HG03565 (cell line): ENCODE measurements at regions not wholly inside any gene's neighbourhood (a gene's known extent, or its start where the extent isn't known, plus 50 kb on each side); places are given as distances from the start of the nearest gene placed in this dataset.
"Not testable (repeated sequence)": the region's sequence is repeated elsewhere in the genome, so short reads cannot be mapped to it uniquely, and the experiment has no call there.

Source experiments
- ATAC-seq: cut with Tn5 transposase; IDR thresholded peaks from one replicate; pipeline ENCODE4 v1.9.1; 2021; ENCODE audit warnings: mild to moderate bottlenecking, moderate library complexity; ENCODE audit not compliant: unreplicated experiment

DNA sequence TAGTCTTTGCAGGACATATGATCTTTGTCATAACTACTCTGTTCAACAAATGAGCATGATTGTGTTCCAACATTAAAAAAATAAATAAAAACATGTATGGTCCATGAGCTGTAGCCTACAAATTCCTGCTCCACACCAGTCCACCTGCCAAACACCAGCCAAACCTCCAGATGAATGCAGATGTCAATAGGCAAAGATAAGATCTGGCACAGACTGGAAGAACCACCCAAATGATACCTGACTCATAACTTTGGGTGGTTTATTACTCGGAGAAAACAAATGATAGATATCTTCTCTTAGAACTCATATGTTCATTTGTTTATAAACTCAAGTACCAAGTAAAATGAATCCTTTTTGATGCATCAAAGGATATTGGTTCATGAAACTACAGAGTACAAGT is 425.1 kb downstream of the GBA3 start:
- ATAC-seq: no peak

- ATAC-seq: no peak
These were observed 421.8 kb downstream of the GBA3 start for GRCh38 chr4:23114538-23114937.

DNA sequence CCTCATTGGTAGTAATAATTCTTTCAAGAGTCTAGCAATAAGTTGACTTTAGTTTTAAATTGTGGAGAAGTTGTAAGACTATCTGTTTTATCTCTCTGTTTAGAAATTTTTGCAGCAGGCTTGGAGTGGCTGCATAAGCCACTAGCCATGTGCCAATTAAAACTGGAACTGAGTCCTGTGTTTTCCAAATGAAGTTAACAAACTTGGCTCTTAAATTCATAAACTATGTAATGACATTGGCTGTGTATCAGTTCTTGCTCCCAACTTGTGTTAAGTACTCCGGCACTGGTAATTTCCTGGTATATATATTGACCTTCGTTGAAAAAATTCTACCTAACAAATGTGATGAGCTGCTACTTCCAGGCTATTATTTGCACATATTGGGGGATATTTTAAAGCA is 420.4 kb downstream of the GBA3 start:
- no peak for ATAC-seq

- no peak for ATAC-seq
These were observed 413.8 kb downstream of the GBA3 start for GRCh38 chr4:23106516-23106915.

DNA sequence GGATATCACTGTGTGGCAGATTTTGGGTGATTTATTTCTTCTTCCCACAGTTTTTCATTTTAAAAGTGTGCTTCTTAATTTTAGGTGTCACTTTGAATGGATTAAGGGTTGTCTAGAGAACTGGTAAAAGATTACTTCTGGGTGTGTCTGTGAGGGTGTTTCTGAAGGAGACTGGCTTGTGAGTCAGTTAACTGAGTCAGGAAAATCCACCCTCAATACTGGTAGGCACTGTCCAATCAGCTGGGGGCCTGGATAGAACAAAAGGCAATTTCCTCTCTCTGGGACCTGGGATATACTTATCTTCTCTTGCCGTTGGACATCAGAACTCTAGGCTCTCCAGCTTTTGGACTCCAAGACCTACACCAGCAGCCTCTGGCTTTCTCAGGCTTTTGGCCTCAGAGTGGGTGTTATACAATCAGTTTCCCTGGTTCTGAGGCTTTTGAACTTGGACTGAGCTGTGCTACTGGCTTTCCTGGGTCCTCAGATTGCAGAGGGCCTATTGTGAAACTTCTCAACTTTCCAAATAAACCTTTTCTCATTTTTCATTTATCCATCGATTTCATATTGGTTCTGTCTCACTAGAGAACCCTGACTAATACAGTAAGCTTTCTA is 413.1 kb downstream of the GBA3 start:
- no peak for ATAC-seq

GRCh38 chr4:23097251-23097650 is 404.5 kb downstream of the GBA3 start:
- ATAC-seq: no peak

DNA sequence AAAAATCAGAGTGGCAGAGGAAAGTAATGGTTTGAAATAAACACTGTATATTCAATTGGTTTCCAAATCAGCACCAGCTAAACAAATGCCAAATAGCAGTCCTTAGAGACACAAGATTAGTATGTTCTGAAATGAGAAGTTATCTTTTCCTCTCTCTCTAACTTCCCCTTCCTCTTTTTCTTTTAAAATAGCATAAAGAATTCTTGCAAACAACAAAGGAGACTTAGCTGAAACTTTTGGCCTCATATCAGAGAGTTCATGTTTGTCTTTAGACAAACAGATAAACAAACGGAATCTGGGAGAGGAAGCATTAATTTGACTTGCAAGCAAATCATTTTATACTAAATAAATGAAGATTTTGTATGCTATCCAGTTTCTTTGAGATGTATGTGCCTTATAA is 399.0 kb downstream of the GBA3 start:
- ATAC-seq: no peak

DNA sequence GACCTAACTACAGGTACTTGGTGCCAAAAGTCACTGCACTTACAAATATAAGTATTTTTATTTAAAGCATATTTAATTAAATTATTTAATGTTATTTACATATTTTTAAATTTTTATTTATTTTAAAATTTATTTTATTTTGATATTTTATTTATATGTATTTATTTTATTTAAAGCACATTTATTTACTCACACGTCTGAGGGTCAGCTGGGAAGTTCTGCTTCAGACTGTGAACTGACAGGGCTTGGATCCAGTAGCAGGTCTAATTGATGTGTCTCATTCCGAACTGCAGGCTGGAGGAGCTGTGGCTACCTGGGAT is 392.5 kb downstream of the GBA3 start:
- ATAC-seq: no peak

DNA sequence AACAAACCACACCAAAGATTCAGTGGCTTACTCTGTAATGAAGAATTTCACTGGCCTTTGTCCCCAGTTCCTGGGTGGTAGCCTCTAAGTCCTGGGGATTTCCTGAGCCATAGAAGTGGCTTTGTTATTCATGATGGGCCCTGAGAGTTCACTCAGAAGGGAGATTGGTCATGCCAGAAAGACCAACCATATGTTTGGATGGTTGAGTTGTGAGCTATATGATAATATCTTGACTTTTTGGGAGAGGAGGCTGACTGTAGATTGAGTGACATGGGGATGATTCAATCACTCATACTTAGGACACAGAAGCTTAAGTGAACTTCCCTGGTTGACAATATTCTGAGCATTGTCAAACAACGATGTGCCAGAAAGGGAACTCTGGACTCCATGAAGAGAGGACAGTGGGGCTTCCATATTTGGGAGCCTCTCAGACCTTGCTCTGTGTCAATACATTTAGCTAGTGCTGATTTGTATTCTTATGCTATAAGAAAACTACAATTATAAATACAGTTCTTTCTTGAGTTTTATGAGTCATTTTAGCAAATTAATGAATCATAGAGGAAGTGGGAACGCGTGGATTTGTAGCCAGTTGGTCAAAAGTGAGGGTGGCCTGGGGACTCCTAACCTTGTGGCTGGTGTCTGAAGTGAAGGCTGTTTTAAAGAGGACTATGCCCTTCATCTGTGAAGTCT is 392.0 kb downstream of the GBA3 start:
- ATAC-seq: no peak

DNA sequence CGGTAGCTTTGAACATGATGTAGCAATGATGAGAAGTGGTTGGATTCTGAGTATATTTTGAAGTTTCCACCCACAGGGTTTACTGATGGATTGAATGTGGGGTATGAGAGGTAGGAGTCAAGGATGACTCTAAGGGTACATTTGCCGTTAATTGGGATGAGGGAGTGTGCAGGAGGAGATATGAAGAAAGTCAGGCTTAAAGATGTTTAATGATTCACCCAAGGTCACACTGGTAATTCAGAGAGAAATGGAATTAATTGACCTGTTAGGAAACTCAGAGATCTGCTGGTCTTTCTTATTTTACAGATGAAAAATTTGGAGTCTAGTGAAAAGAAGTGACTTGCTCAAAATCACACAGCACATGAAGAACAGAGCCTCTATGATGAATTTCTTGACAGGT is 390.7 kb downstream of the GBA3 start:
- ATAC-seq: no peak

DNA sequence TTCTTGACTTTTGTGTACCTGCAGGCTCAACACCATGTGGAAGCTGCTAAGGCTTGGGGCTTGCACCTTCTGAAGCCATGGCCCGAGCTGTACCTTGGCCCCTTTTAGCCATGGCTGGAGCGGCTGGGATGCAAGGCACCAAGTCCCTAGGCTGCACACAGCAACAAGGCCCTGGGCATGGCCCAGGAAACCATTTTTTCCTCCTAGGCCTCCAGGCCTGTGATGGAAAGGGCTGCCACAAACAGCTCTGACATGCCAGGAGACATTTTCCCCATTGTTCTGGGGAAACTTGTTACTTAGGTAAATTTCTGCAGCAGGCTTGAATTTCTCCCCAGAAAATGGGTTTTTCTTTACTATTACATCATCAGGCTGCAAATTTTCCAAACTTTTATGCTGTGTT is 387.4 kb downstream of the GBA3 start:
- ATAC-seq: not testable (repeated sequence)

- ATAC-seq: no peak
These were observed 378.3 kb downstream of the GBA3 start for GRCh38 chr4:23070848-23071570.

DNA sequence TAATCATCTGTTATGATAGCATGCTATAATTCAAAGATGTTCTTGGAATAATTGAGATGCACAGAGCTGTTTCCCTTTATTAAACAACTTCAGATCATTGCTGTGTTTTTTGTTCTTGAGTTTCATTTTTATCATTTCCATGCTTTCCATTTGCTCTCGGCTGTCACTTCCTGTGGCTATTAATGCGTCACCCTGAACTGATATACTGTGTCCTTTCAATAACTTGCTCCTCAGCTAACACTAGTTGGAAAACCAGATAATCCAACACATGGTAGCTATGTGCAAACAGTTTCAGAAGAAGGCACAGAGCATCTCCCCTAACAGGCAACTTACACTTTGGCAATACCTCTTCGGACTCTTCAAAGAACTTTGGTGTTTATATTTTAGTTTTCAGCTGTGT is 376.0 kb downstream of the GBA3 start:
- ATAC-seq: no peak

- ATAC-seq: no peak
These were observed 375.6 kb downstream of the GBA3 start for GRCh38 chr4:23068287-23068686.

GRCh38 chr4:23062188-23062587 is 369.5 kb downstream of the GBA3 start:
- no peak for ATAC-seq

DNA sequence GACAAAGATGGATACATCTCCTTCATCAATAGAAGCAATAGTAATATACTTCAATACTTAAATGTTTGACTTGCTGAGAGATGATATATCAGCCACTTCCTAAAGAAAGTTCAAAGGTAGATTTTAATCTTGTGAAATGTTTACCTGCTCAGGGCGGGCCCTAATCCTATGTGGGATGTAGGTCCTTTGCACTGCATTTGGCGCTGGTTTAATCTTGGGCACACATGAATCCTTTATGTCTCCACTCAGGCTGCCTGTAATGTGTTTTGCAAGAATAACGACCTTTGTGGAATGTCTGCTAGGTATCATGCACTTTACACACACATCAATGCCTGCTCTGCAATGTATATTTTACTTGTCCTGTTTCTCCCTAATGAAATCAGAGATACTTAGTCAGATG is 368.7 kb downstream of the GBA3 start:
- ATAC-seq: no peak

GRCh38 chr4:23060776-23061175 is 368.0 kb downstream of the GBA3 start:
- ATAC-seq: no peak

DNA sequence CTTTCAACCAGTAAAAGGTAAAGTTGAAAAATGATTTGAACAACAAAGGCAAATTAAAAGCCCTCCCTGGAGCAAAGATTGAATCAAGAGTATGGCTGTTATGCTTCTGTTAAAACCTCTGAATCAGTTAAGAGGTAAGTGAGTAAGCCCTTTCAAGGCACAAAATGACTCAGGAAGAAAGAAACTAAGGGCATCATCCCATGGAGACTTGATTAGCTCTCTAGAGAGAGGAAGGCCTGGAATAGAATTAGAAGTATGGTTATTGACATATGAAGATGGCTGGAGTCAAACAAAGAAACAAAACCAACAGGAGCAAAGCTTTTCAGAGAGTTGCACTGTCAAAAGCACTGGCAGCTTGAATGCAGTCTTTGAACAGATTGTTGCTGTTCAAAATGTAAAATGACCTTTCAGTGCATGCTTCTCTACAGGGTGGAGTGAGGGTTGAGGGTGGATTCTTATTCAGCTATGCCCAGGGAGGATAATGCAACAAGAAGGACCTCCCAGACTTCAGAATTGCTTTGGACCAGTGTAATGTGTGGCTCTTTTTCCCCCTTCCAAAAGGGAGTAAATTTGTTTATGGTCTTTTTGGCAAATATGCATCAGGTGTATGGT is 365.5 kb downstream of the GBA3 start:
- ATAC-seq: no peak

DNA sequence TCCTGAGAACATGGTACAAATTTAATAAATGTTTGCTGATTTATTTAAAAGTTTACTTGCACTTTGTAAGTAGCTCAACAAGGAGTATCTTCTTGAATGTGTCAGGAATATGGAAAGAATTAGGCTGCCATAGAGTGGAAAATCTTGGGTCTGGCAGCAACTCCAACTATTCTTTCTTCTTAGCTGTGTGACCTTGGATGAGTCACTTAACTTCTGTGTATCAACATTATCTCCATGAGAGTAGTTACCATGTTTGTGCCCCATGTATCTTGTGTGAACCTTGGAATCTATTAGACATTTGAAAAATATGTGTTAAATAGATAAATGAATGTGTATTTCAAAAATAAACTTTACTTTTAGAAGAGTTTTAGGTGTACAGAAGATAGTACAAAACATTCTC is 348.8 kb downstream of the GBA3 start:
- ATAC-seq: no peak

GRCh38 chr4:23040539-23040938 is 347.8 kb downstream of the GBA3 start:
- ATAC-seq: no peak

DNA sequence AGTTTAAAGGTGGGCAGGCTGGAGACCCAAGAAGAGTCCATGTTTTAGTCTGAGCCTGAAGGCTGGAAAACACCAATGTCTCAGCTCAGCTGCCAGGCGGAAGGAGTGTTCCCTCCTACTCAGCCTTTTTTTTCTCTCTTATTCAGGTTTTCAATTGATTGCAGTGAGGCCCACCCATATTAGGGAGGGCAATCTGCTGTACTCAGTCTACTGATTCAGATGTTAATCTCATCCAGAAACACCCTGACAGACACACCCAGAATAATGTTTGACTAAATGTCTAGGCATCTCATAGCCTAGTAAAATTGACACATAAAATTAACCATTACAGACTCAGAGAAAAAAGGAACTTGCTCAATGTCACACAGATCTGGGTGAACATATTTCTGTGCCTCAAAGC is 347.1 kb downstream of the GBA3 start:
- no peak for ATAC-seq
